Endothelial cell of umbilical vein (primary cell): ENCODE measurements at regions not wholly inside any gene's neighbourhood (a gene's known extent, or its start where the extent isn't known, plus 50 kb on each side); places are given as distances from the start of the nearest gene placed in this dataset.

ENCODE experiments used
- BruUV-seq: library from RNA; stranded (reverse); fragments of 400-500 nt; replicated peaks from 2 replicates; lab custom pipeline; 2021; lab: Mats Ljungman, UMichigan
- CTCF ChIA-PET: fragments of 300-600, 350-600 bp; sonication (Branson Sonifier 250); formaldehyde crosslinking; loops from one replicate; lab custom pipeline; 2021; ENCODE audit warnings: antibody characterized with exemption, inconsistent platforms; lab: Charles Lee
- POLR2A ChIA-PET: fragments of 300-600, 350-600 bp; sonication (Branson Sonifier 250); formaldehyde crosslinking; loops from one replicate; lab custom pipeline; 2021; ENCODE audit warnings: antibody characterized with exemption, inconsistent platforms; lab: Charles Lee
- DNase-seq: peaks from one replicate; pipeline ENCODE4 v3.0.0-alpha.2; 2011; ENCODE audit warnings: low read depth, low spot score
- FAIRE-seq: peaks from 2 replicates; lab custom pipeline; 2011; peaks lifted over from hg19 to GRCh38; lab: Jason Lieb, UNC
- H2AFZ ChIP-seq: 2 replicates; pipeline ENCODE4 v1.6.0; 2012; ENCODE audit warnings: low read depth, low read length, control low read depth, inconsistent platforms
- H3K27ac ChIP-seq: 2 replicates; pipeline ENCODE4 v1.5.1; 2011; ENCODE audit warnings: low read depth, mild to moderate bottlenecking, control low read depth, low read length, moderate library complexity; ENCODE audit not compliant: insufficient read depth
- H3K27me3 ChIP-seq, 2 experiments: 2 replicates each; pipeline versions ENCODE4 v1.6.0 to v1.6.1; 2011; ENCODE audit warnings: low read length in 2 of 2, mixed read lengths in 1 of 2; ENCODE audit not compliant: control insufficient read depth in 2 of 2, insufficient read depth in 2 of 2
- H3K36me3 ChIP-seq, 2 experiments: 2 replicates in 1 of 2; 3 replicates in 1 of 2; pipeline ENCODE4 v1.5.1; 2011; ENCODE audit warnings: low read length in 2 of 2, mild to moderate bottlenecking in 1 of 2, moderate library complexity in 1 of 2; ENCODE audit not compliant: control insufficient read depth in 2 of 2, insufficient read depth in 2 of 2; ENCODE audit errors: extremely low read depth in 1 of 2
- H3K4me1 ChIP-seq: 3 replicates; pipeline ENCODE4 v1.5.1; 2011; ENCODE audit warnings: mild to moderate bottlenecking, low read length; ENCODE audit not compliant: control insufficient read depth, insufficient read depth; ENCODE audit errors: extremely low read depth
- H3K4me2 ChIP-seq: 2 replicates; pipeline ENCODE4 v1.6.1; 2011; ENCODE audit warnings: low read length, control low read depth, mixed read lengths; ENCODE audit not compliant: insufficient read depth
- H3K4me3 ChIP-seq, 3 experiments: fragments of 200-600 bp in 1 of 3; sonication (generic), shearing (Covaris generic) in 1 of 3; replicated peaks in 1 of 3; 2 replicates each; pipeline ENCODE4 v1.5.1; 2011 to 2016; ENCODE audit warnings: control low read depth in 3 of 3, low read length in 3 of 3, mild to moderate bottlenecking in 2 of 3, inconsistent platforms in 1 of 3, low read depth in 1 of 3, moderate library complexity in 1 of 3; ENCODE audit not compliant: insufficient read depth in 1 of 3
- H3K79me2 ChIP-seq: 2 replicates; pipeline ENCODE4 v1.6.0; 2012; ENCODE audit warnings: low read length, inconsistent platforms; ENCODE audit not compliant: control insufficient read depth, insufficient read depth
- H3K9ac ChIP-seq: replicated peaks from 2 replicates; pipeline ENCODE3; 2011; ENCODE audit warnings: low read length, control low read depth; ENCODE audit not compliant: insufficient read depth; ENCODE audit errors: extremely low read depth
- H3K9me1 ChIP-seq: replicated peaks from 3 replicates; pipeline ENCODE4 v1.6.0; 2011; ENCODE audit warnings: mild to moderate bottlenecking, low read length; ENCODE audit not compliant: control insufficient read depth, insufficient read depth; ENCODE audit errors: extremely low read depth
- H3K9me3 ChIP-seq: replicated peaks from 2 replicates; pipeline ENCODE4 v1.5.1; 2012; ENCODE audit warnings: low read length, inconsistent platforms; ENCODE audit not compliant: control insufficient read depth, insufficient read depth
- H4K20me1 ChIP-seq: replicated peaks from 2 replicates; pipeline ENCODE3; 2011; ENCODE audit warnings: mild to moderate bottlenecking, low read length; ENCODE audit not compliant: control insufficient read depth, insufficient read depth; ENCODE audit errors: extremely low read depth
- CTCF ChIP-seq, 2 donors: IDR thresholded peaks; 1 replicate in 1 of 2; 2 replicates in 1 of 2; pipeline ENCODE4 v1.5.1; 2011; ENCODE audit warnings: low read length in 2 of 2, mild to moderate bottlenecking in 2 of 2, moderate library complexity in 2 of 2, control low read depth in 1 of 2, inconsistent platforms in 1 of 2, low read depth in 1 of 2; ENCODE audit not compliant: insufficient read depth in 1 of 2; ENCODE audit errors: extremely low read depth in 1 of 2
- EZH2 ChIP-seq: IDR thresholded peaks from 2 replicates; pipeline ENCODE4 v1.6.1; 2012; ENCODE audit warnings: borderline replicate concordance, low read depth, mild to moderate bottlenecking, moderate library complexity, low read length, inconsistent platforms; ENCODE audit not compliant: severe bottlenecking
- FOS ChIP-seq: IDR thresholded peaks from 2 replicates; pipeline ENCODE4 v1.6.1; 2011; ENCODE audit warnings: mild to moderate bottlenecking, low read length, moderate library complexity, borderline replicate concordance; ENCODE audit not compliant: insufficient read depth
- GATA2 ChIP-seq: IDR thresholded peaks from 2 replicates; pipeline ENCODE4 v1.7.0; 2011; ENCODE audit warnings: low read depth, mild to moderate bottlenecking, moderate library complexity, mixed read lengths, low read length; ENCODE audit not compliant: insufficient read length, insufficient read depth
- JUN ChIP-seq: IDR thresholded peaks from 2 replicates; pipeline ENCODE4 v1.6.1; 2011; ENCODE audit warnings: borderline replicate concordance, low read depth; ENCODE audit not compliant: insufficient read length, insufficient read depth
- POLR2A ChIP-seq: IDR thresholded peaks from 2 replicates; pipeline ENCODE4 v1.6.1; 2012; ENCODE audit warnings: low read depth, mild to moderate bottlenecking, control low read depth, low read length
- dilution Hi-C: fragments of 300-500 bp; cut with MboI; formaldehyde crosslinking; loops from one replicate; pipeline ENCODE4 v1.15.0; 2019; ENCODE audit warnings: low sequenced_read_pairs; ENCODE audit not compliant: extremely low pct_ligation_motif_present
- intact Hi-C: fragments of 100-400 bp; cut with micrococcal nuclease; formaldehyde crosslinking; loops from one replicate; pipeline ENCODE4 v1.10.0; 2022
- TF ChIP-seq, protein P1 (sequence below): IDR thresholded peaks from 2 replicates; pipeline ENCODE4 v1.6.1; 2011; ENCODE audit not compliant: insufficient read depth, insufficient read length

GRCh38 chr18:54737986-54738385 lies 90.3 kb upstream of the RAB27B start:
- Histone ChIP-seq H3K79me2 (no peaks in the 10 kb centered on the region), H3K4me2 (no peak overlapping the region), H3K27ac (no peak overlapping the region), H3K9me3 (no peaks in the 10 kb centered on the region), H3K9me1 (no peaks in the 10 kb centered on the region), H3K4me3 (no peak overlapping the region), H4K20me1 (no peaks in the 10 kb centered on the region), H3K4me1 (peaks cover 7% of the 10 kb centered on the region), H3K9ac (no peak overlapping the region), H3K36me3 (no peaks in the 10 kb centered on the region), H2AFZ (no peak overlapping the region), H3K27me3 (no peaks in the 10 kb centered on the region)
- FAIRE-seq, result no peak
- intact Hi-C loops, result no loop called here
- TF ChIP-seq POLR2A, result no peak
- peak; percentile 51 for TF ChIP-seq GATA2
- peak; percentile 60 for TF ChIP-seq FOS
- ChIA-PET POLR2A (no interaction called here), CTCF (no interaction called here)
- peak; percentile 14 for DNase-seq
- BruUV-seq, result no TSS peak
- dilution Hi-C loops, result no loop called here

GRCh38 chr18:54739476-54739875 lies 88.8 kb upstream of the RAB27B start:
- Histone ChIP-seq H3K4me3 (no peak overlapping the region), H3K27ac (no peak overlapping the region), H3K9me3 (no peaks in the 10 kb centered on the region), H3K27me3 (no peaks in the 10 kb centered on the region), H2AFZ (no peak overlapping the region), H4K20me1 (no peaks in the 10 kb centered on the region), H3K79me2 (no peaks in the 10 kb centered on the region), H3K36me3 (no peaks in the 10 kb centered on the region), H3K9me1 (no peaks in the 10 kb centered on the region), H3K9ac (no peak overlapping the region), H3K4me2 (no peak overlapping the region), H3K4me1 (peaks cover 7% of the 10 kb centered on the region)
- POLR2A ChIA-PET, result no interaction called here
- CTCF ChIA-PET, result interaction anchor here (1.7 kb wide), 1 partner anchor 60 kb away, joined by 5 read pairs; no protein-coding TSS in a partner anchor
- no peak for TF ChIP-seq JUN
- TF ChIP-seq, protein P1, sequence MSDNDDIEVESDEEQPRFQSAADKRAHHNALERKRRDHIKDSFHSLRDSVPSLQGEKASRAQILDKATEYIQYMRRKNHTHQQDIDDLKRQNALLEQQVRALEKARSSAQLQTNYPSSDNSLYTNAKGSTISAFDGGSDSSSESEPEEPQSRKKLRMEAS, result no peak
- no peak for TF ChIP-seq GATA2
- no peak for TF ChIP-seq POLR2A
- TF ChIP-seq FOS, result no peak
- no peak for TF ChIP-seq EZH2
- TF ChIP-seq CTCF (IDR thresholded peaks at IDR 0.05; ENCODE audit: extremely low read depth in 1 of 2, insufficient read depth in 1 of 2, low read depth in 1 of 2, low read length in 2 of 2), result no peak
- no peak for DNase-seq
- dilution Hi-C loops, result no loop called here
- intact Hi-C loops, result no loop called here
- BruUV-seq, result no TSS peak
- FAIRE-seq, result no peak
